ENCODE measurements at regions not wholly inside any gene's neighbourhood (a gene's known extent, or its start where the extent isn't known, plus 50 kb on each side); places are given as distances from the start of the nearest gene placed in this dataset.

DNA sequence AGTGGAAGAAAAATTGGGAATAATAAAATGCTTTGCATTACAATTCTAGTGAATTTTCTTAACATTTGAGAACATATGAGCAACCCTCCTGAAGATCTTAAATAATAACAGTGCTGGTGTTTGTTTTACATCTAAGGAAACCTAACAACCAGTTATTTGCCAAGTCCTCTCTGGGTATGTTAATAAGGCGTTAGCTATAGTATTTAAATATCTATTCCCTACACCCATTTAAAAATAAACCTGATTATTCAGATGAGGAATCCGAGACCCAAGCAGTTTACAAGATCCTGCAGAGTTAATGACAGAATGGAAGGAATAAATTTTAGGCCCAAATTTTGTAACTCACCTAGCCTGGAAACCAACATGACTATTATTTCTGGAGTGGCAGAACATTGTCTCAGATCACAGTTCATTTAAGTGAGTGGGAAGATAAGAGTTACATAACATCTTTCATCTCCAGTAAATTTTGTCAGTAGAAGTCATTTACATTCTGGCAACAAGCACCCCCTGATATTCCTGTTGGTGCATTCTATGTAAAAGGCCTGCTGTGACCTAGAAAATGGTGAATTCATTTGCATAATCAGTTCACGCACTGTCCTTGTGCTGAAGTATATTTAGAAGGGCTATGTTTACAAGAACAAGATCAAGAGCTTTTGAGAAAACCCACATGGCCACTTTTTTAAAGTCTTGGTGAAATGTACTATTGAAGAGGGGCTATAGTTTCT lies 148.2 kb downstream of the COX7C start:
- no peak overlapping the region for H3K4me3 ChIP-seq (ENCODE audit: insufficient read depth, low read depth, low read length)
- no peak overlapping the region for H3K27ac ChIP-seq (ENCODE audit: insufficient read depth, low read depth, low read length, poor library complexity, severe bottlenecking)
- H3K36me3 ChIP-seq (ENCODE audit: control insufficient read depth, insufficient read depth, low read length): no peaks in the 10 kb centered on the region
- no peaks in the 10 kb centered on the region for H3K9me3 ChIP-seq (ENCODE audit: control insufficient read depth, low read length)
- 89 to 93% methylated on average over 2 of the region's 3 CpGs for WGBS, 2 experiments
- H3K4me1 ChIP-seq (ENCODE audit: control insufficient read depth, insufficient read depth, low read length): no peaks in the 10 kb centered on the region
- no peaks in the 10 kb centered on the region for H3K27me3 ChIP-seq (ENCODE audit: control insufficient read depth, insufficient read depth, low read length, poor library complexity, severe bottlenecking)

- Histone ChIP-seq H3K27ac (ENCODE audit: insufficient read depth, low read depth, low read length, poor library complexity, severe bottlenecking) (no peak overlapping the region), H3K4me3 (ENCODE audit: insufficient read depth, low read depth, low read length) (no peak overlapping the region)
- WGBS, 2 experiments: 90 to 96% methylated on average over 2 of the region's 2 CpGs
Observed at GRCh38 chr5:86768699-86769202, 151.0 kb downstream of the COX7C start.

DNA sequence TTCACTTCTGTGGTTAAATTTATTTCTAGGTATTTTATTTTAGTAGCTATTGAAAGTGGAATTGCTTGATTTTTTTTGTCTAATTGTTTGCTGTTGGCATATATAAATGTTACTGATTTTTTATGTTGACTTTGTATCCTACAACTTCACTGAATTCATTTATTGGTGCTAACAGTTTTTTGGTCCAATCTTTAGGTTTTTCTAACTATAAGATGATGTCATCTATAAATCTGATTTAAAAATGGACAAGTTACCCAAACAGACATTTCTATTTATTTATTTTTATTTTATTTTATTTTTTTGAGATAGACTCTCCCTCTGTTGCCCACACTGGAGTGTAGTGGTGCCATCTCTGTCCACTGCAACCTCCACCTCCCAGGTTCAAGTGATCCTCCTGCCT lies 162.3 kb downstream of the COX7C start:
- H3K27me3 ChIP-seq (ENCODE audit: control insufficient read depth, insufficient read depth, low read length, poor library complexity, severe bottlenecking): no peaks in the 10 kb centered on the region
- no peaks in the 10 kb centered on the region for H3K36me3 ChIP-seq (ENCODE audit: control insufficient read depth, insufficient read depth, low read length)
- no peaks in the 10 kb centered on the region for H3K4me1 ChIP-seq (ENCODE audit: control insufficient read depth, insufficient read depth, low read length)
- no peaks in the 10 kb centered on the region for H3K9me3 ChIP-seq (ENCODE audit: control insufficient read depth, low read length)
- H3K27ac ChIP-seq (ENCODE audit: insufficient read depth, low read depth, low read length, poor library complexity, severe bottlenecking): no peak overlapping the region
- H3K4me3 ChIP-seq (ENCODE audit: insufficient read depth, low read depth, low read length): no peak overlapping the region

More at GRCh38 chr5:86768699-86769202, 151.0 kb downstream of the COX7C start:
- Histone ChIP-seq H3K36me3 (ENCODE audit: control insufficient read depth, insufficient read depth, low read length) (no peaks in the 10 kb centered on the region), H3K27me3 (ENCODE audit: control insufficient read depth, insufficient read depth, low read length, poor library complexity, severe bottlenecking) (no peaks in the 10 kb centered on the region), H3K9me3 (ENCODE audit: control insufficient read depth, low read length) (no peaks in the 10 kb centered on the region), H3K4me1 (ENCODE audit: control insufficient read depth, insufficient read depth, low read length) (no peaks in the 10 kb centered on the region)

DNA sequence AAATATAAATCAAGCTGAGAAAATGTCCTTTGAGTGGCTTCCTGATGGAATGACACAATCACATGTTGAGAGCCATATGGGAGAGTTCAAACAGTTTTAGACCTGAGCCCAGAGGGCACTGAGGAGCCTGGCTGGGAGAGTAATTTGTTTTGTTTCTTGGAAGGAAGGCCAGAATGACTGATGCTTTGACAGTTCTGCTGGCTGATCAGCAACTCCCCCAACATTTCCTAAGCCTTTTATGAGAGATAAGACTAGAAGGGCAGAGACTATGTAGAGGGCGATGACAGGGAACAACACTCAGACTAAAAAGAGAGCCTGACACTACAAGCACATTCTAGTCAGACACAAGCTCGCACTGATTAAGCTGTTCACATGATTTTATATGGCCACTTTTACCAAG lies 169.2 kb downstream of the COX7C start:
- H3K36me3 ChIP-seq (ENCODE audit: control insufficient read depth, insufficient read depth, low read length): no peaks in the 10 kb centered on the region
- H3K4me1 ChIP-seq (ENCODE audit: control insufficient read depth, insufficient read depth, low read length): peaks cover 5% of the 10 kb centered on the region
- H3K27me3 ChIP-seq (ENCODE audit: control insufficient read depth, insufficient read depth, low read length, poor library complexity, severe bottlenecking): no peaks in the 10 kb centered on the region
- no peak overlapping the region for H3K27ac ChIP-seq (ENCODE audit: insufficient read depth, low read depth, low read length, poor library complexity, severe bottlenecking)
- WGBS, 2 experiments: 88 to 100% methylated on average over 1 to 2 of the region's 2 CpGs
- no peaks in the 10 kb centered on the region for H3K9me3 ChIP-seq (ENCODE audit: control insufficient read depth, low read length)
- H3K4me3 ChIP-seq (ENCODE audit: insufficient read depth, low read depth, low read length): no peak overlapping the region

- Histone ChIP-seq H3K27me3 (ENCODE audit: control insufficient read depth, insufficient read depth, low read length, poor library complexity, severe bottlenecking) (no peaks in the 10 kb centered on the region), H3K4me1 (ENCODE audit: control insufficient read depth, insufficient read depth, low read length) (peaks cover 7% of the 10 kb centered on the region), H3K27ac (ENCODE audit: insufficient read depth, low read depth, low read length, poor library complexity, severe bottlenecking) (no peak overlapping the region), H3K4me3 (ENCODE audit: insufficient read depth, low read depth, low read length) (no peak overlapping the region), H3K9me3 (ENCODE audit: control insufficient read depth, low read length) (no peaks in the 10 kb centered on the region), H3K36me3 (ENCODE audit: control insufficient read depth, insufficient read depth, low read length) (no peaks in the 10 kb centered on the region)
- WGBS, 2 experiments: 88 to 93% methylated on average over 1 to 3 of the region's 3 CpGs
Observed at GRCh38 chr5:86795659-86796058, 177.9 kb downstream of the COX7C start.

GRCh38 chr5:86797677-86798076 lies 179.9 kb downstream of the COX7C start:
- no peak overlapping the region for H3K27ac ChIP-seq (ENCODE audit: insufficient read depth, low read depth, low read length, poor library complexity, severe bottlenecking)
- H3K9me3 ChIP-seq (ENCODE audit: control insufficient read depth, low read length): no peaks in the 10 kb centered on the region
- no peak overlapping the region for H3K4me3 ChIP-seq (ENCODE audit: insufficient read depth, low read depth, low read length)
- peaks cover 7% of the 10 kb centered on the region for H3K4me1 ChIP-seq (ENCODE audit: control insufficient read depth, insufficient read depth, low read length)
- no peaks in the 10 kb centered on the region for H3K36me3 ChIP-seq (ENCODE audit: control insufficient read depth, insufficient read depth, low read length)
- H3K27me3 ChIP-seq (ENCODE audit: control insufficient read depth, insufficient read depth, low read length, poor library complexity, severe bottlenecking): no peaks in the 10 kb centered on the region

- WGBS, 2 experiments: 85 to 100% methylated on average over 1 of the region's 1 CpG
- Histone ChIP-seq H3K4me3 (ENCODE audit: insufficient read depth, low read depth, low read length) (no peak overlapping the region), H3K9me3 (ENCODE audit: control insufficient read depth, low read length) (no peaks in the 10 kb centered on the region), H3K4me1 (ENCODE audit: control insufficient read depth, insufficient read depth, low read length) (no peaks in the 10 kb centered on the region), H3K27me3 (ENCODE audit: control insufficient read depth, insufficient read depth, low read length, poor library complexity, severe bottlenecking) (no peaks in the 10 kb centered on the region), H3K36me3 (ENCODE audit: control insufficient read depth, insufficient read depth, low read length) (no peaks in the 10 kb centered on the region), H3K27ac (ENCODE audit: insufficient read depth, low read depth, low read length, poor library complexity, severe bottlenecking) (no peak overlapping the region)
Observed at GRCh38 chr5:86806206-86806605, 188.5 kb downstream of the COX7C start.

DNA sequence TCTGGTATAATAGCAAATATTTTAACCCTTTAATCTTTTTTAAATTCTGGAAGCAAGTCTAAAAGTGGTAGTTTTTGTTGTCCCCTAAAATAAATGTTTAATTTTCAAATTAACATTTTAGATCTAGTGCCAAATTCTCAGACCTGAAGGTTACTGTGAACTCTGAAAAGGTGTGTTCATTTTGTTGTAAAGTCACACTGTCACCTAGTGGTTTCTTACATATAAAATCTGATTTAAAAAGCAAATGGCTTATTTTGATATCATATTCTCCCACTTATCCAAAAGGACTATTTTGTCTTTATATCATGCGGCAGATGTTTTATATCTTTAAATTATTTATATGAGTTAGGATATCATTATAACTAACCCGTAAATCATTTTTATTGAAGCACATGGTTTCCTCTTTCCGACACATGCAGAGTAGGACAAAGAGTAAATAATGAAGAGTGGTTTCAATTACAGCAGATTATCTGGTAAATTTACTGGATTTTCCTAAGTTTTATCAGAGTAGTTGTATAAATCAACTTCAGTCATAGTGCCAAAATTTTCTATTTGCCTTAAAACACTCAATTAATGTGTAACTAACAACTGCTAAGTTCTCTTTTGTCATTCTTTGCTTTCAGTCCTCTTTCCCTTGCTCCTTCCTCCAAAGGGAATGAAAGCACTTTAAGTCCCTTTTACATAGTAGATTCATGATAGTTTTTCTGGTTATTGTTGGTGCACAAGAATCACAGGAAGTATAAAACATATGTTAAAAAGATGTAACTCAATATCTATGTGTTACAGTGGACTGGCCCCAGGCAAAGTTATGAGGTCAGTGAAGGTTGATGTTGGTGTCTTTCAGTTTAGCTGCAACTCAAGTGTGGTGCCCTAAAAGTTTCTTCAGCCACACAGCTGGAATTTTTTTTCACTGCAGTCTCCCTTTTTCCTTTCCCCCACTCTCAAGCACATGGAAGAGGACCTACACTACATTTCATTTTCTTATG lies 189.6 kb downstream of the COX7C start:
- Histone ChIP-seq H3K4me1 (ENCODE audit: control insufficient read depth, insufficient read depth, low read length) (no peaks in the 10 kb centered on the region), H3K27ac (ENCODE audit: insufficient read depth, low read depth, low read length, poor library complexity, severe bottlenecking) (no peak overlapping the region), H3K27me3 (ENCODE audit: control insufficient read depth, insufficient read depth, low read length, poor library complexity, severe bottlenecking) (no peaks in the 10 kb centered on the region), H3K9me3 (ENCODE audit: control insufficient read depth, low read length) (no peaks in the 10 kb centered on the region), H3K36me3 (ENCODE audit: control insufficient read depth, insufficient read depth, low read length) (no peaks in the 10 kb centered on the region), H3K4me3 (ENCODE audit: insufficient read depth, low read depth, low read length) (no peak overlapping the region)
- WGBS, 2 experiments: 97% methylated on average over 3 of the region's 3 CpGs; no CpG with 5 or more reads in 1 of the 2 experiments

GRCh38 chr5:86814315-86814714 lies 196.6 kb downstream of the COX7C start:
- H3K4me3 ChIP-seq (ENCODE audit: insufficient read depth, low read depth, low read length): no peak overlapping the region
- WGBS, 2 experiments: 100% methylated on average over 1 of the region's 1 CpG

DNA sequence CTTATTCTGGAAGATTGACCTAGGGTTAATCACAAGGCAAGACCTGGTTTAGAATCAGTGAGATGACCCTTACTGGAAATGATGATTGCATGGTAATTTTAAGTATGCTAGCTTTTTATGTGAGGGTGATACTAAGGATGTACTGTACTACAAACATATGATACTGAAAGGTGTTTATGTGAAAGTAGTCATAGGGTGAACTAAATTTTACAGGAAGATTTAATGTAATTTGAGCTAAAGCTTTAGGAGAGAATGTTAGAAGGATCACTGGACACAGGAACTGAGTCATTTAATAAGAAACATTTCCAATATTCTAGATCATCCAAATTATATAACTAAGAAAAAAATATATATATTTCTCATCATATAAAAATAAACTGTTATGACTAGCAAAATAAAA lies 197.2 kb downstream of the COX7C start:
- Histone ChIP-seq H3K36me3 (ENCODE audit: control insufficient read depth, insufficient read depth, low read length) (no peaks in the 10 kb centered on the region), H3K27ac (ENCODE audit: insufficient read depth, low read depth, low read length, poor library complexity, severe bottlenecking) (no peak overlapping the region)

More at GRCh38 chr5:86814315-86814714, 196.6 kb downstream of the COX7C start:
- Histone ChIP-seq H3K9me3 (ENCODE audit: control insufficient read depth, low read length) (no peaks in the 10 kb centered on the region), H3K36me3 (ENCODE audit: control insufficient read depth, insufficient read depth, low read length) (no peaks in the 10 kb centered on the region), H3K27ac (ENCODE audit: insufficient read depth, low read depth, low read length, poor library complexity, severe bottlenecking) (no peak overlapping the region), H3K4me1 (ENCODE audit: control insufficient read depth, insufficient read depth, low read length) (no peaks in the 10 kb centered on the region), H3K27me3 (ENCODE audit: control insufficient read depth, insufficient read depth, low read length, poor library complexity, severe bottlenecking) (no peaks in the 10 kb centered on the region)

More for the DNA sequence above, 197.2 kb downstream of the COX7C start:
- Histone ChIP-seq H3K27me3 (ENCODE audit: control insufficient read depth, insufficient read depth, low read length, poor library complexity, severe bottlenecking) (no peaks in the 10 kb centered on the region), H3K4me1 (ENCODE audit: control insufficient read depth, insufficient read depth, low read length) (no peaks in the 10 kb centered on the region), H3K4me3 (ENCODE audit: insufficient read depth, low read depth, low read length) (no peak overlapping the region), H3K9me3 (ENCODE audit: control insufficient read depth, low read length) (no peaks in the 10 kb centered on the region)

Data from ectodermal cell (in vitro differentiated cells).